ENCODE measurements at regions not wholly inside any gene's neighbourhood (a gene's known extent, or its start where the extent isn't known, plus 50 kb on each side); places are given as distances from the start of the nearest gene placed in this dataset.

DNA sequence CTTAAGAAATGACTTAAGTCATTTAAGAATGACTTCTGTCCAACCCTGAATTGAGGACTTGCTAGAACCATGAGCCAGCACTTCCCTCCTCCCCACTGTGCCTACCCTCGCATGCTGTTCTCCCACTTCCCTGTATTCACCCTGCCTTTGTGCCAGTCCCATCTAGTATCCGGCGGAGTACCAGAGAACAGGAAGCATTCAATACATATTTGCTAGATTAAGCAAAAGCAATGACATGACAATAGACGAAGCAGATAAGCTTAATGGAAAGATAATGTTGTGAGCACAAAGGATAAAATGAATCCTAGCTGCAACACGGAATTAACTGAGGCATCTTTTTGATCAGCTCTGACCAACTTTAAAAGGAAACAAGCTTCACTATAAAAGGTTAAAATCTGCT lies 328.5 kb downstream of the TDRD15 start:
- TF ChIP-seq, protein P1, sequence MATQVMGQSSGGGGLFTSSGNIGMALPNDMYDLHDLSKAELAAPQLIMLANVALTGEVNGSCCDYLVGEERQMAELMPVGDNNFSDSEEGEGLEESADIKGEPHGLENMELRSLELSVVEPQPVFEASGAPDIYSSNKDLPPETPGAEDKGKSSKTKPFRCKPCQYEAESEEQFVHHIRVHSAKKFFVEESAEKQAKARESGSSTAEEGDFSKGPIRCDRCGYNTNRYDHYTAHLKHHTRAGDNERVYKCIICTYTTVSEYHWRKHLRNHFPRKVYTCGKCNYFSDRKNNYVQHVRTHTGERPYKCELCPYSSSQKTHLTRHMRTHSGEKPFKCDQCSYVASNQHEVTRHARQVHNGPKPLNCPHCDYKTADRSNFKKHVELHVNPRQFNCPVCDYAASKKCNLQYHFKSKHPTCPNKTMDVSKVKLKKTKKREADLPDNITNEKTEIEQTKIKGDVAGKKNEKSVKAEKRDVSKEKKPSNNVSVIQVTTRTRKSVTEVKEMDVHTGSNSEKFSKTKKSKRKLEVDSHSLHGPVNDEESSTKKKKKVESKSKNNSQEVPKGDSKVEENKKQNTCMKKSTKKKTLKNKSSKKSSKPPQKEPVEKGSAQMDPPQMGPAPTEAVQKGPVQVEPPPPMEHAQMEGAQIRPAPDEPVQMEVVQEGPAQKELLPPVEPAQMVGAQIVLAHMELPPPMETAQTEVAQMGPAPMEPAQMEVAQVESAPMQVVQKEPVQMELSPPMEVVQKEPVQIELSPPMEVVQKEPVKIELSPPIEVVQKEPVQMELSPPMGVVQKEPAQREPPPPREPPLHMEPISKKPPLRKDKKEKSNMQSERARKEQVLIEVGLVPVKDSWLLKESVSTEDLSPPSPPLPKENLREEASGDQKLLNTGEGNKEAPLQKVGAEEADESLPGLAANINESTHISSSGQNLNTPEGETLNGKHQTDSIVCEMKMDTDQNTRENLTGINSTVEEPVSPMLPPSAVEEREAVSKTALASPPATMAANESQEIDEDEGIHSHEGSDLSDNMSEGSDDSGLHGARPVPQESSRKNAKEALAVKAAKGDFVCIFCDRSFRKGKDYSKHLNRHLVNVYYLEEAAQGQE (IDR thresholded peaks at IDR 0.05; ENCODE audit: insufficient read depth in 1 of 2, low read depth in 2 of 2, low read length in 2 of 2), result no peak

DNA sequence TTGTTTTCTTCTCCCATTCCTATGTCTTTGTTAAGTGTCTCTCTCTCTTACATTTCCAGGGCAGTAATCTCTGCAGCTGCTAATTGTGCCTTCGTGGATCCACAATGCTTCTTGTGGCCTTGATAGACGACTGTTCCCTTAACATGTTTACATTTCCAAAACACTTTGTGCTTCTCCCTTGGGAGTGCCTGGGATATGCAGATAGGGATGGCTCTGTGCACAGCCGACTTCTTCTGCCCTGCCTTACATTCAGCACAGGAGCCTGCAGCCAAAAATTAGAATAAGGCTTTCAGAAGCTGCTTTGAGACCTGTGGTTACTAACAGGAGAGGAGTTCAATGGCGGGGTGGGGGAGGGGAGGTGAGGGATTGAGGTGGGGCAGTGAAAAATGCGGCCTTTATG lies 328.9 kb downstream of the TDRD15 start:
- TF ChIP-seq FOXP2 (optimal IDR thresholded peaks at IDR 0.05; ENCODE audit: borderline replicate concordance, extremely low read depth, extremely low read length, insufficient read depth) (no peak), TAF1 (IDR thresholded peaks at IDR 0.05; ENCODE audit: borderline replicate concordance, insufficient read depth, low read length) (no peak), POLR2AphosphoS5 (IDR thresholded peaks at IDR 0.05; ENCODE audit: low read depth, low read length) (no peak)
- TF ChIP-seq, protein P1 (IDR thresholded peaks at IDR 0.05; ENCODE audit: insufficient read depth in 1 of 2, low read depth in 2 of 2, low read length in 2 of 2), result no peak

DNA sequence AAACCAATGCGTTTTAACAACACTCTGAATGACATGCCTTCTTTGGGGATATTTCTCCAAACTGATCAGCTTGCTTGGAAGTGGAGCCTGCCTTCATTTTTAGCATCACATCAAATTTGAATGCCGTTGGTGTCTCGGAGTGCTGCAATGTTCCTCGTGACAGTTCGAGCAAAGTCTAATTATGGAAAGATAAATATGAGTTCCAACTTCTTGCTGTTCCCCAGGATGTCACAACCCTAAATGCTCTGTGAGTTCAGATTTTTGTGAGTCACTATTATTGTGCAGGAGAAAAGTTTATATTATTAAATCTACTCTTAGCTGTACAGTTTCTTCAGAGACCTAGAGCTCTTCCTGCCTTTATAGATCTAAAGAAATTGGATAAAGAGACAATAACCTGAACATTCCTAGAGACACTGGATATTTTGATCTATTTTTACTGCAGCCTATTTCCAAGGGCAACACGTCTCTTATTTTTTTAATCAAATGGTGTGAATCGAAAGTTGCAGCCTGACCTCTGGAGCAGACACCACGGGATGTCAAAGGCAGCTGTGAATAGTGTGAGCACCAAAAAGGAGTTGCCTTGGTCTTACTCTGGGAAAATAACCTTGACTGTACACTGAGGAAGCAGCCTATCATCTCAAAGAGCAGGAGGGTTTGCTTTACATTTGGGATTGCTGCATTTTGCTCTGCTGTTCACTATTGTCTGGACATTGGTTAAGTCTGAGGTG lies 330.1 kb downstream of the TDRD15 start:
- TF ChIP-seq, protein P1 (IDR thresholded peaks at IDR 0.05; ENCODE audit: insufficient read depth in 1 of 2, low read depth in 2 of 2, low read length in 2 of 2), result no peak
- TF ChIP-seq FOXP2 (optimal IDR thresholded peaks at IDR 0.05; ENCODE audit: borderline replicate concordance, extremely low read depth, extremely low read length, insufficient read depth) (no peak), SIN3A (IDR thresholded peaks at IDR 0.05; ENCODE audit: borderline replicate concordance, insufficient read depth, low read length) (no peak), TAF1 (IDR thresholded peaks at IDR 0.05; ENCODE audit: borderline replicate concordance, insufficient read depth, low read length) (no peak), POLR2AphosphoS5 (IDR thresholded peaks at IDR 0.05; ENCODE audit: low read depth, low read length) (no peak)

DNA sequence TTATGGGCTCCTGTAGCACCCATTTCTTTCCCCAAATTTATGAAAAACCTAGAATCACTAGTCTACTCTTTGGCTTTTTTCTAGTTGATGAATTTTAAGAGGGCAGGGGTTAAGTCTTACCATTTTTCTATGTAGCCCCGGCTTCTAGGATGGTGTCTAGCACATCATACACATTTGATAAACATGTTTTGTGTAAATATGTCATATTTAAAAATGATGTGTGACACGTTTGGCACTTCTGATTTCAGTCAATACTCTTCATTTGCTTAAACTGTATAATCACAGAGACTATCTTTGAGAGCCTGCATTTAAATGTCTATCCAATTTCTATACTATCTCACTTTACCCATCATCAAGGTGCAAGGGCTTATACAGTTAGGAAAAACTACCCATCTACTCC lies 331.1 kb downstream of the TDRD15 start:
- TF ChIP-seq SIN3A (IDR thresholded peaks at IDR 0.05; ENCODE audit: borderline replicate concordance, insufficient read depth, low read length) (no peak), FOXP2 (optimal IDR thresholded peaks at IDR 0.05; ENCODE audit: borderline replicate concordance, extremely low read depth, extremely low read length, insufficient read depth) (no peak), POLR2AphosphoS5 (IDR thresholded peaks at IDR 0.05; ENCODE audit: low read depth, low read length) (no peak), TAF1 (IDR thresholded peaks at IDR 0.05; ENCODE audit: borderline replicate concordance, insufficient read depth, low read length) (no peak)
- TF ChIP-seq, protein P1 (IDR thresholded peaks at IDR 0.05; ENCODE audit: insufficient read depth in 1 of 2, low read depth in 2 of 2, low read length in 2 of 2), result no peak

DNA sequence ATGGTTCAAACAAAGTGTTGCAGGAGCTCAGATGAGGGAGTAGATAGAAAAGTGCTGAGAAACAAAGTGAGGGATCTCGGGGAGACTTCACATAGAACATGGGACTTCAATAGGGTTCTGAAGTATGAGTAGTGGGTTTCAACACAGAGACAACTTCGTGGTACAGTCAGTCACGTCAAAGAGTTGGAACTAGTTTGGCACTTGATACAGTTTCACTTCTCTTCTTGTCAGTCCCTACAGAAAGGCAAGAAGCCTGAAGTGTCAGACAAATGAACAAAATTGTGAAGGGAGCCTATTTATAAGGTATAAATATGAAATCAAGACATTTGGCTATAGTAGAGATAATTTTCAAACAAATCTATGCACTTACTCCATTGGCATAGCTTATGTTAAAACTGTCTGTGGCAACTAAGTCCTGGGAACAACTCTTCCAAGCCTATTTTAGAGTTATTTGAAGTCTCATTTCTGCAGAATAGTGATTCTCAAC lies 338.0 kb downstream of the TDRD15 start:
- TF ChIP-seq TAF1 (IDR thresholded peaks at IDR 0.05; ENCODE audit: borderline replicate concordance, insufficient read depth, low read length) (no peak), SIN3A (IDR thresholded peaks at IDR 0.05; ENCODE audit: borderline replicate concordance, insufficient read depth, low read length) (no peak), FOXP2 (optimal IDR thresholded peaks at IDR 0.05; ENCODE audit: borderline replicate concordance, extremely low read depth, extremely low read length, insufficient read depth) (no peak)
- TF ChIP-seq, protein P1 (IDR thresholded peaks at IDR 0.05; ENCODE audit: insufficient read depth in 1 of 2, low read depth in 2 of 2, low read length in 2 of 2), result no peak

All from PFSK-1 (cell line).